K562 (cell line): ENCODE measurements at regions not wholly inside any gene's neighbourhood (a gene's known extent, or its start where the extent isn't known, plus 50 kb on each side); places are given as distances from the start of the nearest gene placed in this dataset.
"Not testable (repeated sequence)": the region's sequence is repeated elsewhere in the genome, so short reads cannot be mapped to it uniquely, and the experiment has no call there.

ENCODE experiments used
- ATAC-seq: fragments of 200-7000 bp; cut with Tn5 transposase; 3 replicates; pipeline ENCODE4 v1.9.1; 2020; ENCODE audit warnings: moderate library complexity
- BruUV-seq: library from RNA; stranded (reverse); fragments of 400-500 nt; replicated peaks from 2 replicates; lab custom pipeline; 2021; lab: Mats Ljungman, UMichigan
- CTCF ChIA-PET: fragments of 300-600 bp; formaldehyde crosslinking; extraction: SDS; loops from one replicate; lab custom pipeline; 2021; ENCODE audit warnings: low intra/inter-chr PET ratio; lab: Yijun Ruan, JAX
- POLR2A ChIA-PET: fragments of 300-600, 350-650 bp; sonication (Branson Sonifier 250); formaldehyde crosslinking; extraction: SDS; loops from one replicate; lab custom pipeline; 2021; ENCODE audit warnings: antibody characterized with exemption, inconsistent platforms; lab: Yijun Ruan, JAX
- DNase-seq, 4 experiments: peaks; one replicate each; pipeline versions ENCODE4 v3.0.0 to v3.0.0-alpha.2; 2011 to 2018; ENCODE audit warnings: low spot score in 3 of 4, mixed read lengths in 3 of 4; ENCODE audit errors: extremely low read depth in 1 of 4
- FAIRE-seq: peaks from 2 replicates; lab custom pipeline; 2011; peaks lifted over from hg19 to GRCh38; lab: Jason Lieb, UNC
- H2AFZ ChIP-seq: 2 replicates; pipeline ENCODE4 v1.6.0; 2011; ENCODE audit warnings: low read depth, low read length, control low read depth, inconsistent platforms
- H3K27ac ChIP-seq: fragments of 200-600 bp; 3 replicates; pipeline ENCODE4 v1.8.0; 2011; ENCODE audit warnings: low read depth, mild to moderate bottlenecking, control low read depth, inconsistent platforms, low read length, moderate library complexity, mixed read lengths; ENCODE audit errors: extremely low read depth
- H3K27me3 ChIP-seq, 2 experiments: fragments of 300-600 bp in 1 of 2; 2 replicates in 1 of 2; 3 replicates in 1 of 2; pipeline versions ENCODE4 v1.6.0 to v1.8.0; 2011; ENCODE audit warnings: inconsistent platforms in 2 of 2, low read length in 2 of 2, mild to moderate bottlenecking in 1 of 2, mixed read lengths in 1 of 2, moderate library complexity in 1 of 2; ENCODE audit not compliant: control insufficient read depth in 2 of 2, insufficient read depth in 2 of 2
- H3K36me3 ChIP-seq: fragments of 300-600 bp; 3 replicates; pipeline ENCODE4 v1.8.0; 2011; ENCODE audit warnings: mild to moderate bottlenecking, low read length, inconsistent platforms; ENCODE audit not compliant: control insufficient read depth, insufficient read depth
- H3K4me1 ChIP-seq, 2 experiments: fragments of 200-600 bp in 1 of 2; replicated peaks in 1 of 2; 2 replicates in 1 of 2; 3 replicates in 1 of 2; pipeline versions ENCODE4 v1.5.1 to v1.8.0; 2011; ENCODE audit warnings: inconsistent platforms in 2 of 2, low read length in 2 of 2, mild to moderate bottlenecking in 1 of 2, mixed read lengths in 1 of 2, moderate library complexity in 1 of 2; ENCODE audit not compliant: control insufficient read depth in 2 of 2, insufficient read depth in 2 of 2
- H3K4me2 ChIP-seq: 2 replicates; pipeline ENCODE4 v1.6.1; 2011; ENCODE audit warnings: low read length, control low read depth, inconsistent platforms, mixed read lengths; ENCODE audit not compliant: insufficient read depth
- H3K4me3 ChIP-seq: fragments of 200-600 bp; sonication (generic), shearing (Covaris generic); 2 replicates; pipeline ENCODE4 v1.5.1; 2016; ENCODE audit warnings: control low read depth, inconsistent platforms
- H3K79me2 ChIP-seq: fragments of 200-600 bp; 3 replicates; pipeline ENCODE4 v1.8.0; 2011; ENCODE audit warnings: low read length, inconsistent platforms; ENCODE audit not compliant: control insufficient read depth, insufficient read depth
- H3K9ac ChIP-seq, 2 experiments: 2 replicates each; pipeline versions ENCODE4 v1.6.0 to v1.6.1; 2011; ENCODE audit warnings: low read depth in 2 of 2, low read length in 2 of 2, control low read depth in 1 of 2, inconsistent platforms in 1 of 2, mild to moderate bottlenecking in 1 of 2, mixed read lengths in 1 of 2; ENCODE audit not compliant: insufficient read depth in 1 of 2
- H3K9me1 ChIP-seq: one replicate; pipeline ENCODE4 v1.6.0; 2011; ENCODE audit warnings: inconsistent platforms, mild to moderate bottlenecking, low read length, moderate library complexity; ENCODE audit not compliant: control insufficient read depth, insufficient read depth
- H3K9me3 ChIP-seq: replicated peaks from 2 replicates; pipeline ENCODE4 v1.5.1; 2011; ENCODE audit warnings: low read depth, low read length, inconsistent platforms; ENCODE audit not compliant: control insufficient read depth, insufficient read depth
- H4K20me1 ChIP-seq: replicated peaks from 2 replicates; pipeline ENCODE4 v1.6.1; 2011; ENCODE audit warnings: low read length, inconsistent platforms, mixed read lengths; ENCODE audit not compliant: control insufficient read depth, insufficient read depth
- BRD9 ChIP-seq: fragments of 450-650 bp; IDR thresholded peaks from 2 replicates; pipeline ENCODE4 v1.6.1; 2018; ENCODE audit warnings: low read depth; ENCODE audit not compliant: partially characterized antibody
- JUND ChIP-seq, 2 experiments: IDR thresholded peaks; 2 replicates in 1 of 2; 3 replicates in 1 of 2; pipeline ENCODE4 v1.6.1; 2011; ENCODE audit warnings: borderline replicate concordance in 2 of 2, low read depth in 2 of 2, low read length in 2 of 2, improper control_type of control experiment in 1 of 2, missing biosample characterization in 1 of 2, missing genetic modification characterization in 1 of 2, missing genetic modification reagents in 1 of 2
- MXI1 ChIP-seq: IDR thresholded peaks from 2 replicates; pipeline ENCODE4 v1.6.1; 2011; ENCODE audit warnings: low read depth, mild to moderate bottlenecking, improper control_type of control experiment, low read length
- NCOA1 ChIP-seq: fragments of 450-650 bp; IDR thresholded peaks from 2 replicates; pipeline ENCODE4 v1.6.1; 2016; ENCODE audit warnings: low read depth
- NFE2L1 ChIP-seq: fragments of 450-650 bp; IDR thresholded peaks from 2 replicates; pipeline ENCODE4 v1.6.1; 2016; ENCODE audit warnings: missing genetic modification characterization, low read depth, mild to moderate bottlenecking, missing compliant biosample characterization, moderate library complexity, borderline replicate concordance
- NUFIP1 ChIP-seq: fragments of 450-650 bp; IDR thresholded peaks from 2 replicates; pipeline ENCODE4 v1.6.1; 2018; ENCODE audit not compliant: partially characterized antibody
- RAD21 ChIP-seq, 2 experiments: fragments of 250-450 bp in 1 of 2; fragments of 450-650 bp in 1 of 2; sonication (Bioruptor Pico) in 1 of 2; formaldehyde crosslinking in 1 of 2; IDR thresholded peaks in 1 of 2; conservative IDR thresholded peaks in 1 of 2; 2 replicates each; pipeline versions ENCODE4 v1.4.0 to v1.8.0; 2020 to 2022; ENCODE audit warnings: mild to moderate bottlenecking in 2 of 2, moderate library complexity in 1 of 2
- SMARCA4 ChIP-seq: fragments of 450-650 bp; IDR thresholded peaks from 2 replicates; pipeline ENCODE4 v1.6.1; 2016
- WGBS: fragments of 100-300 bp; shearing (Covaris generic); methylation state at CpG from one replicate; pipeline ENCODE4 v1.1.6; 2016; ENCODE audit warnings: low coverage, mixed read lengths; ENCODE audit not compliant: insufficient coverage; ENCODE audit errors: missing lambda C conversion rate; 5-methylcytosine and 5-hydroxymethylcytosine counted together
- in situ Hi-C: fragments of 300-500 bp; cut with MboI; formaldehyde crosslinking; loops from 4 replicates; pipeline ENCODE4 v1.15.0; 2018; ENCODE audit warnings: inconsistent platforms, mixed read lengths
- intact Hi-C: fragments of 100-400 bp; cut with micrococcal nuclease; formaldehyde crosslinking; loops from 2 replicates; pipeline ENCODE4 v1.14.2; 2022
- TF ChIP-seq, protein P1 (sequence below): fragments of 450-650 bp; conservative IDR thresholded peaks from 2 replicates; pipeline ENCODE4 v1.6.1; 2016; ENCODE audit warnings: missing genetic modification characterization, low read depth, mild to moderate bottlenecking, control low read depth, missing compliant biosample characterization
- TF ChIP-seq, protein P2 (sequence below): fragments of 450-650 bp; conservative IDR thresholded peaks from 2 replicates; pipeline ENCODE4 v1.6.1; 2016; ENCODE audit warnings: missing genetic modification characterization, low read depth, mild to moderate bottlenecking, missing compliant biosample characterization, moderate library complexity

DNA sequence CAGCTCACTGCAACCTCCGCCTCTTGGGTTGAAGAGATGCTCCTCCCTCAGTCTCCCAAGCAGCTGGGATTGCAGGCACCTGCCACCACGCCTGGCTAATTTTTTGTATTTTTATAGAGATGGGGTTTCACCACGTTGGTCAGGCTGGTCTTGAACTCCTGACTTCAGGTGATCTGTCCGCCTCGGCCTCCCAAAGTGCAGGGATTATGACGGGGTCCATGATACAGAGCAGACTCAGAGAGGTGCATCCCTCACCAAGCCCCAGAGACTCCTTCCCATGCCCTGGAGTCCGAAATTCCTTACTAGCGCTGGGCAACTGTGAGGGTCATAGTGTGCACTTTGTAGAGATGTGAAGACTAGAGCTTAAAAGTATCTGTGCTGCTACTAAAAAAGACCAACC, 99.8 kb upstream of the IRX4 start:
- DNase-seq, result peak in 1 of 4 experiments; percentile 0
- H2AFZ ChIP-seq, H3K36me3 ChIP-seq, H3K9me3 ChIP-seq, H3K27ac ChIP-seq, intact Hi-C loops, CTCF ChIA-PET, H3K9ac ChIP-seq, FAIRE-seq, in situ Hi-C loops, H3K9me1 ChIP-seq, H3K4me1 ChIP-seq, ATAC-seq, H4K20me1 ChIP-seq, H3K4me3 ChIP-seq, H3K79me2 ChIP-seq, BruUV-seq, H3K4me2 ChIP-seq: not testable (repeated sequence)
- peaks cover 5 to 18% of the 10 kb centered on the region in 2 experiments for H3K27me3 ChIP-seq
- 0% methylated on average over 8 of the region's 8 CpGs for WGBS
- POLR2A ChIA-PET, result interaction anchor here (0.6 kb wide), 1 partner anchor 10 kb away, joined by 3 read pairs; no protein-coding TSS in a partner anchor

DNA sequence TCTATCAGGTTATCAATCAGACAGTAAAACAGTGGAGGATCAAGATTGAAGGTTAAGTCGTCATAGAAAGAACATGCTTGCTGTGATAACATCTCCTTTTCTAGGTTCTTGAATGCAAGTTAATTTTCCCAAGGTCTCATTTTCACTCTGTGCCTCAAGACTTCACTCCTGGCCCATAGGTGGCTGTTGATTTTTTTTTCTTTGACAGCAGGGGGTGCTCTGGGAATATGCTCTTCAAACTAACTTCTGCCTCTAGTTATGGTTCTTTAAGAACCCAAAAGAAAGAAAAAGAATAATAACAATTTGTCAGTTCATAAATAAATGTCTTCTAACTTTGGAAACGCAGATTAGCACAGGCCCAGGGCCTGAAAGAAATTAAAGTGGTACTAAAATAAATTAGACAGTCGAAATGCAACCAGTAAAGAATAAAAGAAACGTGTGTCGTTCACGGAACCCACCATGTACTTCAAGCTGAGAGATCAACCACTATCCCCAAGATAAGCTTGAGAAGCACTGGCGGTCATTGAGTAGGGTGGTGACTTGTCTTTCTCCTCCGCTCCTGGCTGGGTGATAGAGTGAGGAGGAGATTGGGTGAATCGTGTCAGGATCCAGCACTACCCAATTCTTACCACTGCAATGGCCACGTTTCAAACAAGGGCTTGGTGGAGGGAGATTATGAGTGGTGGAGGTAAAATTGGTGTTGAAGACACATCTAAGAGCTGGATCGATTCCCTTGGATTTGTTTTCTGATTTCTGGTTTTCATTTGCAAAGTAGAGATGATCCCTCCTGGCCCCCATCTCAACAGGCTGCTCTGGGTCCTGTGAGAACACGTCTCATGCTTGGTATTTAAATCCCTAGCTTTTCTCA, 93.4 kb upstream of the IRX4 start:
- Histone ChIP-seq H3K27ac (no peak overlapping the region), H3K27me3 (peaks cover 6 to 30% of the 10 kb centered on the region in 2 experiments; a peak in 4 of 5 replicates), H3K79me2 (no peaks in the 10 kb centered on the region), H2AFZ (no peak overlapping the region), H3K9me3 (no peaks in the 10 kb centered on the region), H3K9me1 (no peaks in the 10 kb centered on the region), H4K20me1 (no peaks in the 10 kb centered on the region), H3K9ac (no peak overlapping the region), H3K4me1 (no peaks in the 10 kb centered on the region), H3K4me2 (no peak overlapping the region), H3K36me3 (no peaks in the 10 kb centered on the region), H3K4me3 (no peak overlapping the region)
- no TSS peak for BruUV-seq
- ATAC-seq (peak; percentile 46; the same call in 1 of the 3 replicates), FAIRE-seq (no peak), DNase-seq (peak in 1 of 4 experiments; percentile 18)
- ChIA-PET POLR2A (interaction anchor here (0.7 kb wide), 1 partner anchor 9 kb away, joined by 3 read pairs; no protein-coding TSS in a partner anchor), CTCF (interaction anchor here (0.6 kb wide), 1 partner anchor 310 kb away, joined by 3 read pairs; no protein-coding TSS in a partner anchor)
- intact Hi-C loops (no loop called here), in situ Hi-C loops (no loop called here)
- 2% methylated on average over 12 of the region's 12 CpGs for WGBS
- no peak for TF ChIP-seq NUFIP1
- no peak for TF ChIP-seq NFE2L1 (tag)
- TF ChIP-seq, protein P1, sequence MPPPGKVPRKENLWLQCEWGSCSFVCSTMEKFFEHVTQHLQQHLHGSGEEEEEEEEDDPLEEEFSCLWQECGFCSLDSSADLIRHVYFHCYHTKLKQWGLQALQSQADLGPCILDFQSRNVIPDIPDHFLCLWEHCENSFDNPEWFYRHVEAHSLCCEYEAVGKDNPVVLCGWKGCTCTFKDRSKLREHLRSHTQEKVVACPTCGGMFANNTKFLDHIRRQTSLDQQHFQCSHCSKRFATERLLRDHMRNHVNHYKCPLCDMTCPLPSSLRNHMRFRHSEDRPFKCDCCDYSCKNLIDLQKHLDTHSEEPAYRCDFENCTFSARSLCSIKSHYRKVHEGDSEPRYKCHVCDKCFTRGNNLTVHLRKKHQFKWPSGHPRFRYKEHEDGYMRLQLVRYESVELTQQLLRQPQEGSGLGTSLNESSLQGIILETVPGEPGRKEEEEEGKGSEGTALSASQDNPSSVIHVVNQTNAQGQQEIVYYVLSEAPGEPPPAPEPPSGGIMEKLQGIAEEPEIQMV (tag), result no peak
- TF ChIP-seq NCOA1, result no peak
- no peak for TF ChIP-seq BRD9
- no peak for TF ChIP-seq JUND (IDR thresholded peaks at IDR 0.05; ENCODE audit: borderline replicate concordance, low read depth, low read length)
- no peak for TF ChIP-seq JUND (tag; IDR thresholded peaks at IDR 0.05; ENCODE audit: borderline replicate concordance, low read depth, low read length)
- TF ChIP-seq, protein P2, sequence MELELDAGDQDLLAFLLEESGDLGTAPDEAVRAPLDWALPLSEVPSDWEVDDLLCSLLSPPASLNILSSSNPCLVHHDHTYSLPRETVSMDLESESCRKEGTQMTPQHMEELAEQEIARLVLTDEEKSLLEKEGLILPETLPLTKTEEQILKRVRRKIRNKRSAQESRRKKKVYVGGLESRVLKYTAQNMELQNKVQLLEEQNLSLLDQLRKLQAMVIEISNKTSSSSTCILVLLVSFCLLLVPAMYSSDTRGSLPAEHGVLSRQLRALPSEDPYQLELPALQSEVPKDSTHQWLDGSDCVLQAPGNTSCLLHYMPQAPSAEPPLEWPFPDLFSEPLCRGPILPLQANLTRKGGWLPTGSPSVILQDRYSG, result no peak
- TF ChIP-seq RAD21 (CRISPR knock-in tag; conservative IDR thresholded peaks at IDR 0.05 in 1 of 2, IDR thresholded peaks at IDR 0.05 in 1 of 2), result peak; percentile 31 to 43; a peak in 3 of 4 replicates
- TF ChIP-seq MXI1, result no peak
- TF ChIP-seq SMARCA4, result no peak
